H9 (cell line): ENCODE measurements at regions not wholly inside any gene's neighbourhood (a gene's known extent, or its start where the extent isn't known, plus 50 kb on each side); places are given as distances from the start of the nearest gene placed in this dataset.

Source experiments
- DNase-seq: peaks from one replicate; pipeline ENCODE4 v3.0.0-alpha.2; 2017
- H2AFZ ChIP-seq: one replicate; pipeline ENCODE4 v1.6.1; 2013; ENCODE audit warnings: mild to moderate bottlenecking, low read length, control low read depth, moderate library complexity
- H2AK5ac ChIP-seq: 2 replicates; pipeline ENCODE4 v1.6.1; 2013; ENCODE audit warnings: low read length, control low read depth, mixed read lengths; ENCODE audit not compliant: insufficient read length
- H2BK120ac ChIP-seq: one replicate; pipeline ENCODE4 v1.6.1; 2013; ENCODE audit warnings: low read depth, mild to moderate bottlenecking, low read length, control low read depth, inconsistent platforms; ENCODE audit not compliant: poor library complexity, severe bottlenecking
- H2BK12ac ChIP-seq: 2 replicates; pipeline ENCODE4 v1.6.1; 2013; ENCODE audit warnings: low read length, control low read depth, mixed read lengths, low read depth; ENCODE audit not compliant: insufficient read length
- H2BK15ac ChIP-seq: 2 replicates; pipeline ENCODE4 v1.6.1; 2013; ENCODE audit warnings: low read depth, low read length, control low read depth
- H2BK20ac ChIP-seq: one replicate; pipeline ENCODE4 v1.6.1; 2013; ENCODE audit warnings: low read depth, mild to moderate bottlenecking, low read length, control low read depth, inconsistent platforms; ENCODE audit not compliant: poor library complexity, severe bottlenecking
- H2BK5ac ChIP-seq: 2 replicates; pipeline ENCODE4 v1.6.1; 2013; ENCODE audit warnings: low read length, control low read depth, mixed read lengths; ENCODE audit not compliant: insufficient read length
- H3K14ac ChIP-seq: 2 replicates; pipeline ENCODE4 v1.6.1; 2013; ENCODE audit warnings: low read length, control low read depth; ENCODE audit not compliant: insufficient read depth
- H3K18ac ChIP-seq: 2 replicates; pipeline ENCODE4 v1.6.1; 2013; ENCODE audit warnings: low read depth, mild to moderate bottlenecking, mixed read lengths, low read length, control low read depth; ENCODE audit not compliant: insufficient read length
- H3K23ac ChIP-seq: 2 replicates; pipeline ENCODE4 v1.6.1; 2013; ENCODE audit warnings: low read length, control low read depth, mixed read lengths, low read depth; ENCODE audit not compliant: insufficient read length
- H3K23me2 ChIP-seq: 2 replicates; pipeline ENCODE4 v1.6.1; 2013; ENCODE audit warnings: low read depth, mild to moderate bottlenecking, mixed read lengths, low read length, control low read depth; ENCODE audit not compliant: insufficient read length, poor library complexity, severe bottlenecking
- H3K27ac ChIP-seq: 2 replicates; pipeline ENCODE4 v1.5.1; 2013; ENCODE audit warnings: low read length, control low read depth, mixed read lengths, low read depth; ENCODE audit not compliant: insufficient read length
- H3K27me3 ChIP-seq: 2 replicates; pipeline ENCODE4 v1.6.1; 2013; ENCODE audit warnings: low read length, control low read depth, inconsistent platforms; ENCODE audit not compliant: insufficient read depth
- H3K4ac ChIP-seq: 2 replicates; pipeline ENCODE4 v1.6.1; 2013; ENCODE audit warnings: low read depth, mild to moderate bottlenecking, control low read depth, inconsistent platforms, low read length, moderate library complexity
- H3K4me1 ChIP-seq: 2 replicates; pipeline ENCODE4 v1.6.1; 2013; ENCODE audit warnings: low read length, control low read depth, inconsistent platforms; ENCODE audit not compliant: insufficient read depth
- H3K4me2 ChIP-seq: 2 replicates; pipeline ENCODE4 v1.6.1; 2013; ENCODE audit warnings: low read length, control low read depth, mixed read lengths; ENCODE audit not compliant: insufficient read length, insufficient read depth
- H3K56ac ChIP-seq: 2 replicates; pipeline ENCODE4 v1.6.1; 2013; ENCODE audit warnings: low read depth, mild to moderate bottlenecking, mixed read lengths, low read length, control low read depth; ENCODE audit not compliant: insufficient read length
- H3K79me1 ChIP-seq: 2 replicates; pipeline ENCODE4 v1.6.1; 2013; ENCODE audit warnings: low read depth, mild to moderate bottlenecking, moderate library complexity, low read length, control low read depth, inconsistent platforms; ENCODE audit not compliant: insufficient read depth, poor library complexity, severe bottlenecking
- H3K79me2 ChIP-seq: 2 replicates; pipeline ENCODE4 v1.6.1; 2013; ENCODE audit warnings: low read length, control low read depth, inconsistent platforms; ENCODE audit not compliant: insufficient read depth
- H3K9ac ChIP-seq: 2 replicates; pipeline ENCODE4 v1.6.1; 2013; ENCODE audit warnings: low read length, control low read depth, mixed read lengths; ENCODE audit not compliant: insufficient read length; ENCODE audit errors: extremely low read depth
- H3K9me3 ChIP-seq: one replicate; pipeline ENCODE4 v1.6.1; 2013; ENCODE audit warnings: low read depth, low read length, inconsistent platforms; ENCODE audit not compliant: control insufficient read depth
- H3T11ph ChIP-seq: one replicate; pipeline ENCODE4 v1.6.1; 2013; ENCODE audit warnings: mild to moderate bottlenecking, low read length, control low read depth, inconsistent platforms
- H4K20me1 ChIP-seq: one replicate; pipeline ENCODE4 v1.6.1; 2013; ENCODE audit not compliant: control insufficient read depth, insufficient read length, insufficient read depth
- H4K5ac ChIP-seq: 2 replicates; pipeline ENCODE4 v1.6.1; 2013; ENCODE audit warnings: low read depth, mild to moderate bottlenecking, mixed read lengths, low read length, control low read depth; ENCODE audit not compliant: insufficient read length
- H4K8ac ChIP-seq: replicated peaks from 2 replicates; pipeline ENCODE4 v1.6.1; 2013; ENCODE audit warnings: low read length, control low read depth, mixed read lengths, low read depth; ENCODE audit not compliant: insufficient read length
- H4K91ac ChIP-seq: 2 replicates; pipeline ENCODE4 v1.6.1; 2013; ENCODE audit warnings: low read depth, mild to moderate bottlenecking, moderate library complexity, mixed read lengths, low read length, control low read depth; ENCODE audit not compliant: insufficient read length
- H3K27ac Mint-ChIP-seq, 3 experiments: 2 replicates in 2 of 3; 3 replicates in 1 of 3; pipeline ENCODE4 v1.8.0; 2020 to 2021; ENCODE audit warnings: mixed read lengths in 3 of 3, mild to moderate bottlenecking in 1 of 3, moderate library complexity in 1 of 3
- H3K27me3 Mint-ChIP-seq: 2 replicates; pipeline ENCODE4 v1.8.0; 2021; ENCODE audit warnings: low read depth, mild to moderate bottlenecking, moderate library complexity, mixed read lengths
- H3K36me3 Mint-ChIP-seq, 3 experiments: 2 replicates in 2 of 3; 3 replicates in 1 of 3; pipeline ENCODE4 v1.8.0; 2020 to 2021; ENCODE audit warnings: low read depth in 3 of 3, mixed read lengths in 3 of 3; ENCODE audit not compliant: insufficient read depth in 1 of 3
- H3K4me1 Mint-ChIP-seq, 2 experiments: 2 replicates each; pipeline ENCODE4 v1.8.0; 2020; ENCODE audit warnings: mixed read lengths in 2 of 2
- H3K4me3 Mint-ChIP-seq, 2 experiments: 2 replicates in 1 of 2; 3 replicates in 1 of 2; pipeline ENCODE4 v1.8.0; 2020 to 2021; ENCODE audit warnings: mild to moderate bottlenecking in 2 of 2, mixed read lengths in 2 of 2, moderate library complexity in 1 of 2
- H3K9me3 Mint-ChIP-seq, 2 experiments: 2 replicates in 1 of 2; 3 replicates in 1 of 2; pipeline ENCODE4 v1.8.0; 2020; ENCODE audit warnings: mild to moderate bottlenecking in 2 of 2, mixed read lengths in 2 of 2, moderate library complexity in 1 of 2
- CTCF ChIP-seq: fragments of 200-600 bp; sonication (generic); conservative IDR thresholded peaks from 3 replicates; pipeline ENCODE4 v1.8.0; 2021; ENCODE audit warnings: antibody characterized with exemption, mild to moderate bottlenecking
- whole genome bisulfite sequencing: extraction: QIAGEN DNeasy Blood & Tissue Kit; methylation state at CpG from one replicate; pipeline ENCODE4 v1.1.7; 2013; ENCODE audit warnings: missing lambda C conversion rate, low lambda C conversion rate, mixed read lengths; ENCODE audit not compliant: insufficient read length; ENCODE audit errors: extremely low coverage; 5-methylcytosine and 5-hydroxymethylcytosine counted together

GRCh38 chr9:87824216-87824875 lies 58.3 kb upstream of the SPATA31E1 start:
- Histone ChIP-seq H4K91ac (no peak overlapping the region), H3K27me3 (no peaks in the 10 kb centered on the region), H3K4me2 (no peak overlapping the region), H3K4ac (no peak overlapping the region), H3K23me2 (no peaks in the 10 kb centered on the region), H3K79me1 (no peaks in the 10 kb centered on the region), H2BK5ac (no peak overlapping the region), H3K27ac (no peak overlapping the region), H3K56ac (no peak overlapping the region), H4K8ac (no peak overlapping the region), H3K4me1 (no peaks in the 10 kb centered on the region), H3K9ac (no peak overlapping the region), H3T11ph (no peak overlapping the region), H2BK12ac (no peak overlapping the region), H3K23ac (no peak overlapping the region), H3K79me2 (no peaks in the 10 kb centered on the region), H2AFZ (no peak overlapping the region), H4K20me1 (no peaks in the 10 kb centered on the region), H2BK15ac (no peak overlapping the region), H3K14ac (no peak overlapping the region), H3K18ac (no peak overlapping the region), H3K9me3 (no peaks in the 10 kb centered on the region), H4K5ac (no peak overlapping the region), H2BK20ac (no peak overlapping the region), H2AK5ac (no peak overlapping the region), H2BK120ac (no peak overlapping the region)
- peak; percentile 63 for TF ChIP-seq CTCF
- Mint-ChIP-seq H3K9me3 (no peaks in the 10 kb centered on the region), H3K36me3 (no peaks in the 10 kb centered on the region), H3K27me3 (no peaks in the 10 kb centered on the region; the same call in 1 of the 2 replicates), H3K4me1 (peaks cover 5 to 7% of the 10 kb centered on the region in 2 experiments), H3K27ac (no peak overlapping the region), H3K4me3 (no peak overlapping the region)
- DNase-seq, result peak; percentile 81
- no CpG with 5 or more reads among the region's 31 CpGs for WGBS
